HG03280 (cell line): ENCODE measurements at regions not wholly inside any gene's neighbourhood (a gene's known extent, or its start where the extent isn't known, plus 50 kb on each side); places are given as distances from the start of the nearest gene placed in this dataset.

Experiments
- ATAC-seq: cut with Tn5 transposase; IDR thresholded peaks from one replicate; pipeline ENCODE4 v1.9.1; 2021; ENCODE audit warnings: mild to moderate bottlenecking, moderate library complexity; ENCODE audit not compliant: unreplicated experiment

- no peak for ATAC-seq
Measured at GRCh38 chr2:226581004-226581403, 218.6 kb downstream of the IRS1 start.

DNA sequence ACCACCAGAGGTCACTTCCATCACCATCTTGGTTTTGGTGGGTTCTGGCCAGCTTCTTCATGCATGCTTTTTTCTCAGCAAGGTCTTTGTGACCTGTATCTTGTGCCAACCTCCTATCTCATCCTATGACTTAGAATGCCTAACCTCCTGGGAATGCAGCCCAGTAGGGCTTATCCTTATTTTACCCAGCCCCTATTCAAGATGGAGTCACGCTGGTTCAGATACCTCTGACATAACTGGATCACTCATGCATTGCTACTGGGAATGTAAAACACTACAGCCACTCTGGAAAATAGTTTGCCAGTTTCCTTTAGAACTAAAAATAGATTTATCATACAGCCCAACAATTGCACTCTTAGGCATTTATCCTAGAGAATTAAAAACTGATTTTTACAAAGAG, 219.2 kb downstream of the IRS1 start:
- ATAC-seq = no peak

DNA sequence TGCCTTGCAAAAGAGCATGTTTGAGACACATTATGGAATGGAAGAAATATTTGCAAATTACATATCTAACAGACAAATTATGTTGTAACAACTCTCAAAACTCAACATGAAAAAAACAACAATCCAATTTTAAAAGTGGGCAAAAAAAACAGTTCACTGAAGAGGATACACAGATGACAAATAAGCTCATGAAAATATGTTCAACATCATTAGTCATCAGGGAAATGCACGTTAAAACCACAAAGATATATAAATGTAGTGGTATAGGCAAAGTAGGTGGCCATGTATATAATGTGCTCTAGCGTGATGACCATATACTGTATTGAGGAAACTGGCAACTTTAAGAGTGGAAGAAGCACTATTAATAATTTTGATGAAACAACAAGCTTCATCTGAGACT, 220.1 kb downstream of the IRS1 start:
- no peak for ATAC-seq

GRCh38 chr2:226578879-226579278, 220.7 kb downstream of the IRS1 start:
- ATAC-seq = no peak

- ATAC-seq = no peak
Measured at GRCh38 chr2:226578373-226578772, 221.2 kb downstream of the IRS1 start.

DNA sequence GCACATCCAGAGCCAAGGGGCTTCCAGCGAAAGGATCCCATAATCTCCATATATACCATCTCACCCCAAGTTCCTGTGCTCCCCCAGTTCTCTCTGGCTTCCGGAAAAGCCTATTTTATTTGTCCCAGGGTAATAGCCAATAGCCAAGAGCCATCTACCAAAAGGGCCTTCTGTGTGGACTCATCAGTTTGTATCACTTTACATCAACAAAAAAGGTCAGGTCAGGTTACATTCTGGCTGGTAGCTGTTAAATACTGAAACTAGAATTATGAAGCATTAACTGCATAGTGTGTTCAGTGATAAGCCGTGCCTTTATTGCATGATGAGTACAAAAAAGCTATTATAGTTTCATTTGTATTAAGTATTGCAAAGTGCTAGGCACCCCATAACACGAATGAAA, 223.7 kb downstream of the IRS1 start:
- ATAC-seq = no peak

GRCh38 chr2:226573158-226573557, 226.5 kb downstream of the IRS1 start:
- no peak for ATAC-seq

GRCh38 chr2:226564667-226565066, 235.0 kb downstream of the IRS1 start:
- ATAC-seq = no peak

- no peak for ATAC-seq
Measured at GRCh38 chr2:226561962-226562361, 237.7 kb downstream of the IRS1 start.

DNA sequence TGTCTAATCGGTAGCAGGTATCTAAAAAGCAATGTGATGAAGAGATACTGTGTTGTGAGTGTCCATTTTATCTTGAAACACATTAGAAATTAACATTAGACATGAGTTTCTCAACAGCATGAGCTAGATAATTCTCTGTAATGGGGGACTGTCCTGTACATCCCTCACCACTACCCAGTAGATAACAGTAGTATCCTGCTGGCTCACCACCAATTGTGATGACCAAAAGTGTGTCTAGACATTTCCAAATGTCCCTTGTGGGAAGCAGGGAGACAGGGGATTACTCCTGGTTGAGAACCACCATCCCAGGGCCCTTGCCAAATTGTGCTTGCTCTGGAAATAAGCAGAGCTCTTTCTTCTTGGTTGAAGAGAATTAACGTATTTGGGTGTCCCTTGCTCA, 239.3 kb downstream of the IRS1 start:
- no peak for ATAC-seq

GRCh38 chr2:226559536-226559935, 240.1 kb downstream of the IRS1 start:
- ATAC-seq = no peak

DNA sequence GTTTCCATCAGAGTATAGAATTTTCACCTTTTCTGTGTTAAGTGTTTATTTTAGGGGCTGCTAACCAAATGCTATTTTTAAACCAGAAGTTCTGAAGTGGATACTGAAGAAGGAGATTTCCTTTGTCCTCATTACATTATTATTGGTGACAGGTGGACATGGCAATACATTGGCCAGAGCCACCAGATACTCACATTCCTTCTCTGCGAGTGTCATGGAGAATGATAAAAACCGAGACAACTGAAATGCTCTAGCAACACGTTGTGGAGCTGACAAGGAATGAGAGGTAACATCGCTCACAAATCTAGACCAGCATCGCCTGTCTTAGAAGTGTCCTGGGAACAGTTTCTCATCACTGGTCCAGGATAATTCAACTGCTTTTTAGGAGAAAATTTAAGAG, 241.2 kb downstream of the IRS1 start:
- no peak for ATAC-seq

GRCh38 chr2:226556050-226556449, 243.6 kb downstream of the IRS1 start:
- no peak for ATAC-seq

DNA sequence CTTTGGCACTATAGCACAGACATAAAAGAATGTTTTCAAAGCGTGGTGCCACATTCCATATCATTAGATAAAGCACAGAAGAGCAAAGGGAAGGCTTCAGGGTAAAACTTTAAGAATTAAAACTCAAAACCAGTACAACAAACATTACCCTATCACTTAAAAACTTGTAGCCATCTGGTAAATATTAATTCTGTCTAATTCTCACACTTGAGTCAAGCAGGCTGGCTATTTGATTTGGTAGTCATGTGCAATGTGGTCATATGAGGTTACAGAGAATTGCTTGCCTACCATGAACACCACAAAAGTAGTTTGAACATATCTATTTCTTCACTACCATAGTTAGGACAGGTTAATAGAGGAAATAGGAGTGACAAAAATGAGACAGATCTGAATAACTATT, 244.9 kb downstream of the IRS1 start:
- ATAC-seq = no peak

- no peak for ATAC-seq
Measured at GRCh38 chr2:226553333-226553732, 246.3 kb downstream of the IRS1 start.

- no peak for ATAC-seq
Measured at GRCh38 chr2:226552571-226553285, 246.9 kb downstream of the IRS1 start.

DNA sequence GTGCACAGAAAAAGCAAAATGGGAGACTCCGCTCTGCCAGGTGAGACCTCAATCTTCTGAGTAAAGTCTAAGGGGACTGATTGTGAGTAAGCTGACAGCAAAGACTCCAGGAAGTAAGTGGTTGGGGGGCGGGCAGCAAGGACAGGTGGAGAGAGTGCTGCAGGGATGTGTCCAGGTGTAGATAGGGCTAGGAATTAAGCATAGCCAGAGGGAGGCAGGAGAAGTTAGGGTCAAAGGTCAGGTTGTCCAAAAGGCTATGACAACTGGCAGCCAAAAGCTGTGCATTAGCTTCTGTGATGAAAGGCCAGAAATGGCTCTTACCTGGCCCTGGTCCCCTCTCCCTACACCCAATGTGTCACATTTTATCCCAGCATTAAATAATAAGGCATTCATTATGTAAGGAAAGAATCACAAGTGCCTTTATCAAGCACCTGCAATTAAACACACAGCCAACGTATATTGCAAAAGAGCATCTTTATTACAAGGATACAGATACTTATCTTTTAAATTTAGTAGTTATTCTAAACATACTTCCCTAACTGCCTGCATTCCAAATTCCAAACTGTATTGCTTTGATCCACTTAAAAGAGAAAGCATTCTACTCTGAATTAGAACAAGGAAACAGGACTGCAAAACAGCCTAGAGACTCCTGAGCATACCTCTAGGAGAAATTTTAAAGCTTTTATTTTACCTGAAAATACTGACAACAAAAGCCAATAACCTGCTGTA, 247.9 kb downstream of the IRS1 start:
- no peak for ATAC-seq

GRCh38 chr2:226550801-226551200, 248.8 kb downstream of the IRS1 start:
- no peak for ATAC-seq

DNA sequence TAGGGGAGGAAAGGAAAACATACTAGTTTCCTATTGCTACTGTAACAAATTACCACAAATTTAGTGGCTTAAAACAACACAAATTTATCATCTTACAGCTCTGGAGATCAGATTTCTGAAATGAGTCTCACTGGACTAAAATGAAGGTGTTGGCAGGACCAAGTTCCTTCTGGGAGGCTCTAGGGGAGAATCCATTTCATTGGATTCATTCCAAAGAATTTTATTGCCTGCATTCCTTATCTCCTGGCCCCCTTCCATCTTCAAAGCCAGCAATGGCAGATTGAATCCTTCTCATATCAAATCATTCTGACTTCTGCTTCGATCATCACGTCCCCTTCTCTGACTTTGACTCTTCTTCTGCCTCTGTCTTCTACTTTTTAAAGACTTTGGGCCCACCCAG, 250.9 kb downstream of the IRS1 start:
- no peak for ATAC-seq

DNA sequence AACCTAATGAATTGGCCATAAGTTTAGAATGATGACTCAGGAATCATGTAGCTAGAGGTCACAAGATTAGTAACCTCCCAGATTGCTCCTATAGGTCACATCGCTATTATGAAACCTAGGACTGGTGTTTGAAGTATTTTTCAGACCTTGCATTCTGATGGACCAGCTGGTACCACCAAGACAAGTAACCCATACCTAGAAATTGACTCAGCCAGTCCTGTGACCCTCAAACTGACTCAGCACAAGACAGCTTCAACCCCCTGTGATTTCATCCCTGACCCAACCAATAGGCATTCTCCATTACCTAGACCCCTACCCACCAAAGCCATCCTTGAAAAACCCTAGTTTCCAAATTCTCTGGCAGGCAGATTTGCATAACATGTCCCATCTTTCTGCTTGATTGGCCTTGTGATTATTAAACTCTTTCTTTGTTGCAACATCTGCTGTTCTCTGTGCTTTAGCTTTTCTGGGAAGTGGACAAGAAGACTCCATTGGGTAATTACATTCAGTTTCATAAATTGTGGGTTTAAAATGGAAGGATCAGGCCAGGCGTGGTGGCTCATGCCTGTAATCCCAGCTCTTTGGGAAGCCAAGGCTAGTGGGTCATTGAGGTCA, 254.9 kb downstream of the IRS1 start:
- ATAC-seq = no peak

DNA sequence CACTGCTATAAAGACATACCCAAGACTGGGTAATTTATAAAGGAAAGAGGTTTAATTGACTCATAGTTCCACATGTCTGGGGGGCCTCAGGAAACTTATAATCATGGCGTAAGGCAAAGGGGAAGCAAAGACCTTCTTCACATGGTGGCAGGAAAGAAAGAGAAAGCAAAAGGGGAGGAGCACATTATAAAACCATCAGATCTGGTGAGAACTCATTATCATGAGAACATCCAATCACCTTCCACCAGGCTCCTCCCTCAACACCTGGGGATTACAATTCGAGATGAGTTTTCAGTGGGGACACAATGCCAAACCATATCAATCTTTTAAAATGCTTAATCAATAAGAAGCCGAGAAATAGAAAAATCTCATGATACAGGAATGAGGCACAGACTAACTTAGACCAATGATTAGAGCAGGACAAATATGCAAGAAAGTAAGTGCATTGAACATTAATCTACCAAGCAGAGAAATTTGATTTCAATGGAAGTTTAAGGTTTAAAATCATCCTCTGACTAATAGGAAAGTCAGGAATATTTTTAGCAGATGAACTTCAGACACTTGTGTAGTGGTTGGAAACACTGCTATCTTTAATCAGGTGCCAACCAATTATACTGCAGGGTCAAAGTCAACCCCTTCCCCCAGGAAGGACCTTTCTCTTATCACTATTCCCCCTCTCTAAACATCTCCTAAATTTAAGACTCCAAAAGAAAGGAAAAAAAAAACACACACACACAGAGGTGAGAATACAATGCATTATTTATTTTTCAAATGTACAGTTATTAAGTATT, 259.2 kb downstream of the IRS1 start:
- no peak for ATAC-seq
